DOHH2 (cell line): ENCODE measurements at regions not wholly inside any gene's neighbourhood (a gene's known extent, or its start where the extent isn't known, plus 50 kb on each side); places are given as distances from the start of the nearest gene placed in this dataset.
"Not testable (repeated sequence)": the region's sequence is repeated elsewhere in the genome, so short reads cannot be mapped to it uniquely, and the experiment has no call there.

Experiments used
- CTCF ChIP-seq: fragments of 200-600 bp; sonication (generic); IDR thresholded peaks from one replicate; pipeline ENCODE4 v1.5.1; 2014; ENCODE audit warnings: antibody characterized with exemption, mild to moderate bottlenecking, low read depth, low read length; ENCODE audit not compliant: poor library complexity, severe bottlenecking
- EZH2phosphoT487 ChIP-seq: fragments of 200-600 bp; sonication (generic); IDR thresholded peaks from 2 replicates; pipeline ENCODE4 v1.6.1; 2017; ENCODE audit warnings: borderline replicate concordance, mild to moderate bottlenecking, antibody characterized with exemption, low read length, moderate library complexity, mixed read lengths

DNA sequence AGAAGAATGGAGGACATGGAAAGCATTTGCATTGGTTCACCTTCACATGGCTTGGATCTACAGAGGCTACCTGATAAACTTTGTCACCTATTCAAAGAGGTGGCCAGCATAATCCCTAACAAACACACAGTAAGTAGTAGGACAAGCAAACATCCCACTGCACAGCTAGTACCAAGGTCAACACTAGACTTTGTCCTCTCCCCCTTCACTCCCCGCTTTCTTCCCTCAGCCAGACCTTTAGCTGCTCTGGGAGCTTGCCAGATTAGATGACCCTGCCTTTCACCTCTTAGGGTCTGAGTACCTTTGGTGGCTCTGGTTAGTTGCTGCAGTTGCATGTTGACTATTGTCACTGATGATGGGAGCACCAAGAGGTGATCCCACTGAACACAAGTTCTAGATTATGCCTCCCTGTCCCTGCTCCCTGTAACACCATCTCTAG, 211.3 kb downstream of the CCDC74A start:
- TF ChIP-seq CTCF, EZH2phosphoT487: not testable (repeated sequence)
